GM23248 (cell line): ENCODE measurements at regions not wholly inside any gene's neighbourhood (a gene's known extent, or its start where the extent isn't known, plus 50 kb on each side); places are given as distances from the start of the nearest gene placed in this dataset.

Experiments
- DNase-seq: peaks from one replicate; pipeline ENCODE4 v3.0.0-alpha.2; 2015
- H2AFZ ChIP-seq: fragments of 200-600 bp; sonication (generic); 2 replicates; pipeline ENCODE4 v1.6.1; 2016; ENCODE audit warnings: antibody characterized with exemption
- H3F3A ChIP-seq: fragments of 200-600 bp; sonication (generic); 2 replicates; pipeline ENCODE4 v1.6.1; 2016; ENCODE audit warnings: mild to moderate bottlenecking, antibody characterized with exemption, mixed run types; ENCODE audit not compliant: insufficient read depth
- H3K27ac ChIP-seq: fragments of 200-600 bp; sonication (generic); 2 replicates; pipeline ENCODE4 v1.5.1; 2016; ENCODE audit warnings: mild to moderate bottlenecking
- H3K27me3 ChIP-seq: fragments of 200-600 bp; sonication (generic); replicated peaks from 2 replicates; pipeline ENCODE4 v1.6.1; 2016; ENCODE audit warnings: mild to moderate bottlenecking; ENCODE audit not compliant: insufficient read depth
- H3K36me3 ChIP-seq: fragments of 200-600 bp; sonication (generic); 2 replicates; pipeline ENCODE4 v1.6.1; 2016; ENCODE audit warnings: low read depth, mild to moderate bottlenecking
- H3K4me1 ChIP-seq: fragments of 200-600 bp; sonication (generic); 2 replicates; pipeline ENCODE4 v1.6.1; 2016; ENCODE audit warnings: mild to moderate bottlenecking; ENCODE audit not compliant: insufficient read depth
- H3K4me2 ChIP-seq: fragments of 200-600 bp; sonication (generic); one replicate; pipeline ENCODE4 v1.6.1; 2016; ENCODE audit warnings: mild to moderate bottlenecking; ENCODE audit not compliant: unreplicated experiment
- H3K4me3 ChIP-seq: fragments of 200-600 bp; sonication (generic); 2 replicates; pipeline ENCODE4 v1.5.1; 2016; ENCODE audit warnings: mild to moderate bottlenecking
- H3K79me2 ChIP-seq: fragments of 200-600 bp; sonication (generic); 2 replicates; pipeline ENCODE4 v1.6.1; 2016; ENCODE audit warnings: mild to moderate bottlenecking; ENCODE audit not compliant: insufficient read depth
- H3K9ac ChIP-seq: fragments of 200-600 bp; sonication (generic); 2 replicates; pipeline ENCODE4 v1.6.1; 2016; ENCODE audit warnings: mild to moderate bottlenecking
- H3K9me2 ChIP-seq: fragments of 200-600 bp; sonication (generic); 2 replicates; pipeline ENCODE4 v1.6.1; 2016; ENCODE audit warnings: mixed run types, mild to moderate bottlenecking, moderate library complexity; ENCODE audit not compliant: insufficient read depth
- H3K9me3 ChIP-seq: fragments of 200-600 bp; sonication (generic); one replicate; pipeline ENCODE4 v1.6.1; 2017; ENCODE audit warnings: low read depth
- H4K20me1 ChIP-seq: fragments of 200-600 bp; sonication (generic); 2 replicates; pipeline ENCODE4 v1.6.0; 2016; ENCODE audit not compliant: insufficient read depth
- EZH2 ChIP-seq: fragments of 200-600 bp; sonication (generic); IDR thresholded peaks from 2 replicates; pipeline ENCODE4 v1.6.1; 2018; ENCODE audit warnings: antibody characterized with exemption, mild to moderate bottlenecking; ENCODE audit not compliant: insufficient read depth, poor library complexity, severe bottlenecking
- EZH2phosphoT487 ChIP-seq: fragments of 200-600 bp; sonication (generic); IDR thresholded peaks from 2 replicates; pipeline ENCODE4 v1.6.1; 2018; ENCODE audit warnings: antibody characterized with exemption, moderate library complexity, mild to moderate bottlenecking, low read depth; ENCODE audit not compliant: insufficient read depth
- WGBS, 2 experiments: methylation state at CpG; one replicate each; pipeline ENCODE4 v1.1.6; 2015 to 2017; ENCODE audit warnings: low lambda C conversion rate in 2 of 2, low coverage in 1 of 2; ENCODE audit errors: missing lambda C conversion rate in 2 of 2; 5-methylcytosine and 5-hydroxymethylcytosine counted together
- in situ Hi-C: fragments of 300-500 bp; cut with MboI; formaldehyde crosslinking; loops from 2 replicates; pipeline ENCODE4 v1.15.0; 2020

- H3K27ac ChIP-seq: no peak overlapping the region
- no peaks in the 10 kb centered on the region for H3K36me3 ChIP-seq
- no peak overlapping the region for H2AFZ ChIP-seq
- WGBS, 2 experiments: 32 to 34% methylated on average over 3 of the region's 3 CpGs
- no peak overlapping the region for H3K9ac ChIP-seq
- no peaks in the 10 kb centered on the region for H3K79me2 ChIP-seq
- H3F3A ChIP-seq: no peaks in the 10 kb centered on the region
- in situ Hi-C loops: no loop called here
- H3K4me2 ChIP-seq: no peak overlapping the region
- H3K4me3 ChIP-seq: no peak overlapping the region
- H4K20me1 ChIP-seq: no peaks in the 10 kb centered on the region
- H3K9me3 ChIP-seq: no peaks in the 10 kb centered on the region
- no peaks in the 10 kb centered on the region for H3K9me2 ChIP-seq
- no peaks in the 10 kb centered on the region for H3K27me3 ChIP-seq
- no peak for DNase-seq
- TF ChIP-seq EZH2 (no peak), EZH2phosphoT487 (no peak)
- H3K4me1 ChIP-seq: no peaks in the 10 kb centered on the region
Observed at GRCh38 chr2:78109272-78109671, 587.1 kb upstream of the LRRTM4 start.

- WGBS, 2 experiments: 9 to 11% methylated on average over 3 of the region's 3 CpGs
- no peak overlapping the region for H3K27ac ChIP-seq
- no peaks in the 10 kb centered on the region for H3K4me1 ChIP-seq
- no peaks in the 10 kb centered on the region for H4K20me1 ChIP-seq
- H3K4me2 ChIP-seq: no peak overlapping the region
- H3K79me2 ChIP-seq: no peaks in the 10 kb centered on the region
- no peaks in the 10 kb centered on the region for H3K36me3 ChIP-seq
- H3F3A ChIP-seq: no peaks in the 10 kb centered on the region
- in situ Hi-C loops: no loop called here
- no peak overlapping the region for H3K9ac ChIP-seq
- H3K4me3 ChIP-seq: no peak overlapping the region
- H2AFZ ChIP-seq: no peak overlapping the region
- no peak for DNase-seq
- TF ChIP-seq EZH2: no peak
- no peak for TF ChIP-seq EZH2phosphoT487
- no peaks in the 10 kb centered on the region for H3K27me3 ChIP-seq
- no peaks in the 10 kb centered on the region for H3K9me3 ChIP-seq
- H3K9me2 ChIP-seq: no peaks in the 10 kb centered on the region
Observed at GRCh38 chr2:78115291-78115690, 593.1 kb upstream of the LRRTM4 start.

- Histone ChIP-seq H3K9me2 (no peaks in the 10 kb centered on the region), H3K9me3 (no peaks in the 10 kb centered on the region), H3K27ac (no peak overlapping the region), H3K27me3 (no peaks in the 10 kb centered on the region), H3K79me2 (no peaks in the 10 kb centered on the region), H3K9ac (no peak overlapping the region), H3K4me2 (no peak overlapping the region), H4K20me1 (no peaks in the 10 kb centered on the region), H3K4me3 (no peak overlapping the region), H3F3A (no peaks in the 10 kb centered on the region), H3K36me3 (no peaks in the 10 kb centered on the region), H2AFZ (no peak overlapping the region), H3K4me1 (no peaks in the 10 kb centered on the region)
- no peak for DNase-seq
- WGBS, 2 experiments: 30 to 33% methylated on average over 5 of the region's 5 CpGs
- in situ Hi-C loops: no loop called here
- no peak for TF ChIP-seq EZH2
- no peak for TF ChIP-seq EZH2phosphoT487
Observed at GRCh38 chr2:78118037-78118436, 595.9 kb upstream of the LRRTM4 start.

GRCh38 chr2:78120275-78120674 lies 598.1 kb upstream of the LRRTM4 start:
- H3K4me2 ChIP-seq: no peak overlapping the region
- peaks cover 3% of the 10 kb centered on the region for H3K9me3 ChIP-seq
- H3K36me3 ChIP-seq: no peaks in the 10 kb centered on the region
- H3K4me1 ChIP-seq: no peaks in the 10 kb centered on the region
- no peaks in the 10 kb centered on the region for H3F3A ChIP-seq
- DNase-seq: no peak
- no peaks in the 10 kb centered on the region for H3K9me2 ChIP-seq
- no peaks in the 10 kb centered on the region for H3K79me2 ChIP-seq
- no peak overlapping the region for H3K27ac ChIP-seq
- WGBS, 2 experiments: 16 to 18% methylated on average over 2 of the region's 2 CpGs
- H3K4me3 ChIP-seq: no peak overlapping the region
- TF ChIP-seq EZH2phosphoT487 (no peak), EZH2 (no peak)
- no peaks in the 10 kb centered on the region for H4K20me1 ChIP-seq
- H3K27me3 ChIP-seq: no peaks in the 10 kb centered on the region
- H3K9ac ChIP-seq: no peak overlapping the region
- H2AFZ ChIP-seq: no peak overlapping the region
- in situ Hi-C loops: no loop called here

- Histone ChIP-seq H3K9me3 (peaks cover 3% of the 10 kb centered on the region), H3K27me3 (no peaks in the 10 kb centered on the region), H3K4me3 (no peak overlapping the region), H2AFZ (no peak overlapping the region), H3K79me2 (no peaks in the 10 kb centered on the region), H3K36me3 (no peaks in the 10 kb centered on the region), H3K9me2 (no peaks in the 10 kb centered on the region), H3F3A (no peaks in the 10 kb centered on the region), H4K20me1 (no peaks in the 10 kb centered on the region), H3K4me1 (no peaks in the 10 kb centered on the region), H3K27ac (no peak overlapping the region), H3K4me2 (no peak overlapping the region), H3K9ac (no peak overlapping the region)
- in situ Hi-C loops: no loop called here
- WGBS, 2 experiments: 24 to 29% methylated on average over 3 of the region's 3 CpGs
- DNase-seq: no peak
- TF ChIP-seq EZH2phosphoT487 (no peak), EZH2 (no peak)
Observed at GRCh38 chr2:78125042-78125441, 602.9 kb upstream of the LRRTM4 start.
